DND-41 (cell line): ENCODE measurements at regions not wholly inside any gene's neighbourhood (a gene's known extent, or its start where the extent isn't known, plus 50 kb on each side); places are given as distances from the start of the nearest gene placed in this dataset.

Experiments used
- ATAC-seq: fragments of 200-7000 bp; cut with Tn5 transposase; 3 replicates; pipeline ENCODE4 v1.9.1; 2021; ENCODE audit warnings: low read depth; ENCODE audit not compliant: insufficient read depth
- DNase-seq: peaks from one replicate; pipeline ENCODE4 v3.0.0-alpha.2; 2020
- H2AFZ ChIP-seq: 2 replicates; pipeline ENCODE4 v1.6.0; 2012; ENCODE audit warnings: low read depth, low read length
- H3K27ac ChIP-seq: 2 replicates; pipeline ENCODE4 v1.5.1; 2012; ENCODE audit warnings: low read length, inconsistent platforms
- H3K27me3 ChIP-seq: fragments of 200-600 bp; sonication (generic); 2 replicates; pipeline ENCODE4 v1.6.0; 2012; ENCODE audit warnings: low read length, mild to moderate bottlenecking, inconsistent platforms; ENCODE audit not compliant: insufficient read depth, poor library complexity
- H3K36me3 ChIP-seq: 2 replicates; pipeline ENCODE4 v1.5.1; 2012; ENCODE audit warnings: low read length, inconsistent platforms; ENCODE audit not compliant: insufficient read depth
- H3K4me1 ChIP-seq: 2 replicates; pipeline ENCODE4 v1.5.1; 2012; ENCODE audit warnings: mild to moderate bottlenecking, low read length; ENCODE audit not compliant: insufficient read depth
- H3K4me2 ChIP-seq: 2 replicates; pipeline ENCODE4 v1.6.0; 2012; ENCODE audit warnings: mild to moderate bottlenecking, moderate library complexity, low read length, inconsistent platforms; ENCODE audit not compliant: insufficient read depth
- H3K4me3 ChIP-seq, 2 experiments: fragments of 200-600 bp in 1 of 2; shearing (Covaris generic) in 1 of 2; 2 replicates each; pipeline ENCODE4 v1.5.1; 2012 to 2016; ENCODE audit warnings: inconsistent platforms in 2 of 2, low read length in 2 of 2, mild to moderate bottlenecking in 2 of 2, low read depth in 1 of 2, moderate library complexity in 1 of 2
- H3K79me2 ChIP-seq: 2 replicates; pipeline ENCODE4 v1.6.0; 2012; ENCODE audit warnings: low read length, inconsistent platforms; ENCODE audit not compliant: insufficient read depth
- H3K9ac ChIP-seq: 2 replicates; pipeline ENCODE4 v1.6.0; 2012; ENCODE audit warnings: low read depth, mild to moderate bottlenecking, inconsistent platforms, low read length, moderate library complexity
- H3K9me3 ChIP-seq: 2 replicates; pipeline ENCODE4 v1.5.1; 2012; ENCODE audit warnings: low read length, moderate library complexity, mild to moderate bottlenecking, inconsistent platforms; ENCODE audit not compliant: insufficient read depth, severe bottlenecking
- H4K20me1 ChIP-seq: 2 replicates; pipeline ENCODE4 v1.6.0; 2012; ENCODE audit warnings: low read length; ENCODE audit not compliant: insufficient read depth
- CTCF ChIP-seq: IDR thresholded peaks from 2 replicates; pipeline ENCODE4 v1.5.1; 2012; ENCODE audit warnings: borderline replicate concordance, low read length, moderate library complexity, mild to moderate bottlenecking; ENCODE audit not compliant: poor library complexity, severe bottlenecking; ENCODE audit errors: extremely low read depth
- EZH2 ChIP-seq: IDR thresholded peaks from 3 replicates; pipeline ENCODE4 v1.6.1; 2012; ENCODE audit warnings: borderline replicate concordance, low read depth, mild to moderate bottlenecking, moderate library complexity, low read length, inconsistent platforms; ENCODE audit not compliant: severe bottlenecking

- Histone ChIP-seq H3K4me1 (no peaks in the 10 kb centered on the region), H3K27me3 (no peaks in the 10 kb centered on the region), H3K9me3 (no peaks in the 10 kb centered on the region), H3K79me2 (no peaks in the 10 kb centered on the region), H3K4me3 (no peak overlapping the region), H3K4me2 (no peak overlapping the region), H4K20me1 (no peaks in the 10 kb centered on the region), H3K36me3 (no peaks in the 10 kb centered on the region), H2AFZ (no peak overlapping the region), H3K27ac (no peak overlapping the region), H3K9ac (no peak overlapping the region)
- DNase-seq: no peak
- no peak for TF ChIP-seq EZH2
- TF ChIP-seq CTCF: no peak
- ATAC-seq: no peak
Measured at GRCh38 chr2:144235050-144235449, 284.9 kb downstream of the ZEB2 start.

GRCh38 chr2:144234542-144234871 is 285.4 kb downstream of the ZEB2 start:
- ATAC-seq: no peak
- Histone ChIP-seq H3K9ac (no peak overlapping the region), H3K36me3 (no peaks in the 10 kb centered on the region), H3K27ac (no peak overlapping the region), H3K27me3 (no peaks in the 10 kb centered on the region), H4K20me1 (no peaks in the 10 kb centered on the region), H3K4me2 (no peak overlapping the region), H3K79me2 (no peaks in the 10 kb centered on the region), H3K9me3 (no peaks in the 10 kb centered on the region), H3K4me1 (no peaks in the 10 kb centered on the region), H2AFZ (no peak overlapping the region), H3K4me3 (no peak overlapping the region)
- DNase-seq: no peak
- TF ChIP-seq CTCF (no peak), EZH2 (no peak)

GRCh38 chr2:144233733-144234541 is 286.0 kb downstream of the ZEB2 start:
- no peak overlapping the region for H3K4me3 ChIP-seq
- no peaks in the 10 kb centered on the region for H3K4me1 ChIP-seq
- H3K4me2 ChIP-seq: no peak overlapping the region
- DNase-seq (no peak), ATAC-seq (no peak)
- no peak overlapping the region for H2AFZ ChIP-seq
- H4K20me1 ChIP-seq: no peaks in the 10 kb centered on the region
- H3K36me3 ChIP-seq: no peaks in the 10 kb centered on the region
- TF ChIP-seq EZH2 (no peak), CTCF (no peak)
- H3K27me3 ChIP-seq: no peaks in the 10 kb centered on the region
- no peaks in the 10 kb centered on the region for H3K9me3 ChIP-seq
- H3K9ac ChIP-seq: no peak overlapping the region
- no peak overlapping the region for H3K27ac ChIP-seq
- no peaks in the 10 kb centered on the region for H3K79me2 ChIP-seq
